Lung (tissue), 11 donors: ENCODE measurements at regions not wholly inside any gene's neighbourhood (a gene's known extent, or its start where the extent isn't known, plus 50 kb on each side); places are given as distances from the start of the nearest gene placed in this dataset.

Experiments used
- ATAC-seq: fragments of 200-7000 bp; cut with Tn5 transposase; one replicate; pipeline ENCODE4 v1.9.1; 2020; ENCODE audit warnings: moderate number of reproducible peaks; ENCODE audit not compliant: insufficient read depth, low FRiP score
- DNase-seq, 3 donors: peaks; one replicate each; pipeline ENCODE4 v3.0.0-alpha.2; 2013 to 2017
- H3K27ac ChIP-seq, 2 donors: one replicate each; pipeline ENCODE4 v1.5.1; 2013; ENCODE audit warnings: mild to moderate bottlenecking in 2 of 2, moderate library complexity in 2 of 2, control low read depth in 1 of 2, inconsistent platforms in 1 of 2, low read depth in 1 of 2, low read length in 1 of 2
- H3K27me3 ChIP-seq, 3 donors: one replicate each; pipeline ENCODE4 v1.5.1; 2013; ENCODE audit warnings: low read length in 2 of 3; ENCODE audit not compliant: control insufficient read depth in 3 of 3, insufficient read depth in 3 of 3
- H3K36me3 ChIP-seq, 4 donors: one replicate each; pipeline ENCODE4 v1.5.1; 2013; ENCODE audit warnings: low read length in 4 of 4, mild to moderate bottlenecking in 1 of 4, moderate library complexity in 1 of 4; ENCODE audit not compliant: control insufficient read depth in 4 of 4, insufficient read depth in 4 of 4
- H3K4me1 ChIP-seq, 5 donors: one replicate each; pipeline ENCODE4 v1.5.1; 2013; ENCODE audit warnings: low read length in 5 of 5, mild to moderate bottlenecking in 2 of 5, moderate library complexity in 1 of 5; ENCODE audit not compliant: control insufficient read depth in 5 of 5, insufficient read depth in 5 of 5
- H3K4me3 ChIP-seq: one replicate; pipeline ENCODE4 v1.5.1; 2013; ENCODE audit warnings: mild to moderate bottlenecking, control low read depth, moderate library complexity
- H3K9ac ChIP-seq, 2 donors: one replicate each; pipeline ENCODE4 v1.5.1; 2013; ENCODE audit warnings: low read length in 2 of 2, control low read depth in 1 of 2; ENCODE audit not compliant: insufficient read depth in 1 of 2
- H3K9me3 ChIP-seq, 4 donors: one replicate each; pipeline ENCODE4 v1.5.1; 2013; ENCODE audit warnings: low read length in 3 of 4, mild to moderate bottlenecking in 1 of 4, moderate library complexity in 1 of 4; ENCODE audit not compliant: control insufficient read depth in 4 of 4, insufficient read depth in 3 of 4
- WGBS, 2 donors: extraction: QIAGEN DNeasy Blood & Tissue Kit; methylation state at CpG; one replicate each; pipeline ENCODE4 v1.1.7; 2013; 5-methylcytosine and 5-hydroxymethylcytosine counted together
- TF ChIP-seq, protein P1 (sequence below): IDR thresholded peaks from 2 replicates; pipeline ENCODE4 v1.5.1; 2012; ENCODE audit warnings: mild to moderate bottlenecking; ENCODE audit errors: control extremely low read depth, extremely low read depth
- donor health status: control.
- donor health status: control.
- donor health status: Bipolar disorder and iron deficiency.
- donor health status: healthy.
- donor health status: DM: yes; HTN: yes; CAD: no.

DNA sequence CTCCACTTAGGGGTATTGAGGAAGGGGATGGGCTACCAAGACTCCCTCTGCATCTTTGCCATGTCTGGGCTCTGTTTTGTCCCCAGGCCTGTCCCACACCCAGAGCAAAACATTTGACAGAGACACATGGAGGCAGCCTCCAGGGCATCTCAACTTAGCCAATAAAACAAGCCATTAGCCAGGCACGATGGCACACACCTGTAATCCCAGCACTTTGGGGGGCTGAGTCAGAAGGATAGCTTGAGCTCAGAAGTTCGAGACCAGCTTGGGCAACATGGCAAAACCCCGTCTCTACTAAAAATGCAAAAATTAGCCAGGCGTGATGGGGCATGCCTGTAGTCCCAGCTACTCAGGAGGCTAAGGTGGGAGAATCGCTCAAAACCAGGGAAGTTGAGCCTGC lies 120.3 kb upstream of the IPO9 start:
- no peaks in the 10 kb centered on the region for H3K36me3 ChIP-seq
- no peak overlapping the region for H3K4me3 ChIP-seq
- DNase-seq (no peak), ATAC-seq (no peak)
- WGBS, 2 donors: 88 to 93% methylated on average over 5 of the region's 5 CpGs
- no peak overlapping the region for H3K9ac ChIP-seq
- no peaks in the 10 kb centered on the region for H3K27me3 ChIP-seq
- peaks cover 10 to 27% (median 19%) of the 10 kb centered on the region in 5 donors for H3K4me1 ChIP-seq
- no peaks in the 10 kb centered on the region for H3K9me3 ChIP-seq
- H3K27ac ChIP-seq: no peak overlapping the region
- TF ChIP-seq, protein P1, sequence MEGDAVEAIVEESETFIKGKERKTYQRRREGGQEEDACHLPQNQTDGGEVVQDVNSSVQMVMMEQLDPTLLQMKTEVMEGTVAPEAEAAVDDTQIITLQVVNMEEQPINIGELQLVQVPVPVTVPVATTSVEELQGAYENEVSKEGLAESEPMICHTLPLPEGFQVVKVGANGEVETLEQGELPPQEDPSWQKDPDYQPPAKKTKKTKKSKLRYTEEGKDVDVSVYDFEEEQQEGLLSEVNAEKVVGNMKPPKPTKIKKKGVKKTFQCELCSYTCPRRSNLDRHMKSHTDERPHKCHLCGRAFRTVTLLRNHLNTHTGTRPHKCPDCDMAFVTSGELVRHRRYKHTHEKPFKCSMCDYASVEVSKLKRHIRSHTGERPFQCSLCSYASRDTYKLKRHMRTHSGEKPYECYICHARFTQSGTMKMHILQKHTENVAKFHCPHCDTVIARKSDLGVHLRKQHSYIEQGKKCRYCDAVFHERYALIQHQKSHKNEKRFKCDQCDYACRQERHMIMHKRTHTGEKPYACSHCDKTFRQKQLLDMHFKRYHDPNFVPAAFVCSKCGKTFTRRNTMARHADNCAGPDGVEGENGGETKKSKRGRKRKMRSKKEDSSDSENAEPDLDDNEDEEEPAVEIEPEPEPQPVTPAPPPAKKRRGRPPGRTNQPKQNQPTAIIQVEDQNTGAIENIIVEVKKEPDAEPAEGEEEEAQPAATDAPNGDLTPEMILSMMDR: no peak

DNA sequence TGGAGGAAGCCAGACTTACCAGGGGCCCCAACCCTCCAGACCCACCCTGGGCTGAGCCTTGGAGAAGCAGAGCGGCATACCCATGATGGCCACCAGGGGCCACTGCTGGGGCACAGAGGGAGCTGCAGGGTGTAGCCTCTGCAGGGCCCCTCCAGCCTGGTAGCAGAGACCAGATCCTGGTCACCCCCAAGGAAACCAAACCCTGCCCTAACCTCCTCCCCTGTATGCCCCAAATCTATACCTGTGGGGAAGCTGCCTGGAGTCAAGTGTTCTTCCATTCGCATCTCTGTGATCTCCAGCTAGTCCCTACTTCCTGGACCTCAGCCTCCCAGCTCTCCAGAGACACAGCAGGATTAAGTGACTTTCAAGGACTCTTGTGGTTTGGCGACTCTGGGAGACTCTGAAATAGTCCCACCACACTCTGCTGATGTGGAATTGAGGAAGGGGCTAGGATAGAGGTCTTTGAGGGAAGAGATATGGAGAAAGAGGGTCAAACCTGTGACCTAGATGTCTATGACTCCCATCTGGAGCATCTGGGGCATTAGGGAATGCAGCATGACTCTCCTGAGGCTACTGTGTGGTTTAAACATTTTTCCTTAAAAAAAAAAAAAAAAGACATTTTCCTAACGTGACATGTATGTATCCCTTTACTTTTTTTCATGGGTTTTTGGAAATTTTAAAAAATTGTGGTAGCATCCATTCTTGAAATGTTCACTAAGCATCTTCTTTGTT lies 119.2 kb upstream of the IPO9 start:
- 56 to 70% methylated on average over 4 of the region's 4 CpGs for WGBS, 2 donors
- TF ChIP-seq, protein P1: peak; percentile 68
- no peaks in the 10 kb centered on the region for H3K9me3 ChIP-seq
- H3K9ac ChIP-seq: no peak overlapping the region
- H3K4me1 ChIP-seq: peaks cover 10 to 31% (median 21%) of the 10 kb centered on the region in 5 donors
- DNase-seq (peak; percentile 66 to 70 (median 67)), ATAC-seq (peak; percentile 58)
- no peaks in the 10 kb centered on the region for H3K27me3 ChIP-seq
- peak overlapping the region in 1 of 2 donors; percentile 14 for H3K27ac ChIP-seq
- no peaks in the 10 kb centered on the region for H3K36me3 ChIP-seq
- H3K4me3 ChIP-seq: no peak overlapping the region

DNA sequence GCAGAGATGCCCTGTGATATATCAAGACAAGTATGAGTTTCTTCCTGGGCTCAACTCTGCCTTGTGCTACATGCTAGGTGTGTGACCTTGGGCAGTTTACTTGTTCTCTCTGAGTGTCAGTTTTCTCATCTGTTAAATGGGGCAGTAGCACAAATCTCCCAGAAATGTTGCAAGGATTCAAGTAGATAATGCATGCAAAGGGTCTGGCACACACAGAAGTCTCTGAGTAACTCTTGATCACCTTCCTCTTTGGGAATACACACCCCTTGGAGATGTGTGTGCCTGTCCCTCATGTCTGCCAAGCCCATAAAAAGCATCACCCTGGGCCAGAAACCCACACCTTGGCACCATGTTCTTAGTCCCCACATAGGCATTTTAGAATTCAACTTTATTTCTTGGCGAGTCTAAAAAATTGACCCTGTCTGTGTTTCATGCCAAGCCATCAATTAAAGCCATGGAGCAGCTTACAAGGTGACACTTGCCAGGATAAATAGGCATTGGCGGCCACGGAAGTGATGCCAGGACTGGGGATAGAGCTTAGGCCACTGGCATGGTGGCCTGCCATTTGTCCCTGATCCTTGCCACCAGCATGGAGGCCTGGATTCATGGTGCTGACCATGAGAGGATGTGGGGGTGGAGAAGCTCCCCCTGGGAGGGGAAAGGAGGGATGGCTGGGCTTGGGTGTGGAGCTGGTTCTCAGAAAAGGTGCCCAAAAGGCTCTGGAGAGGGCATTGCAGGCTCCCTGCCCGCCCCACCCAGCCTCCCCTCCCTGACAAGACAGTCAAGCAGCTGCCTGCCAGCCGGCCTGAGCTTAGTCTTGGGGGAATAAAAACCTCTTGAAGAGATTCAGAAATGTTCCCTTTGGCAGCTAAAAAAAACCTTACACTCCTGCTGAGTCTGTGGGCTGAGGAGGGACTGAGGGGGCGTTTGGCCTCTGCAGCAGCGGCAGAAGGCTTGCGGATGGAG lies 118.0 kb upstream of the IPO9 start:
- Histone ChIP-seq H3K9ac (no peak overlapping the region), H3K9me3 (no peaks in the 10 kb centered on the region), H3K4me3 (no peak overlapping the region), H3K36me3 (no peaks in the 10 kb centered on the region), H3K27ac (peak overlapping the region; percentile 7 to 46), H3K27me3 (no peaks in the 10 kb centered on the region), H3K4me1 (peaks cover 10 to 40% (median 26%) of the 10 kb centered on the region in 5 donors)
- 77 to 95% methylated on average over 8 of the region's 8 CpGs for WGBS, 2 donors
- TF ChIP-seq, protein P1: no peak
- no peak for DNase-seq
- ATAC-seq: no peak
